ENCODE measurements at regions not wholly inside any gene's neighbourhood (a gene's known extent, or its start where the extent isn't known, plus 50 kb on each side); places are given as distances from the start of the nearest gene placed in this dataset.

DNA sequence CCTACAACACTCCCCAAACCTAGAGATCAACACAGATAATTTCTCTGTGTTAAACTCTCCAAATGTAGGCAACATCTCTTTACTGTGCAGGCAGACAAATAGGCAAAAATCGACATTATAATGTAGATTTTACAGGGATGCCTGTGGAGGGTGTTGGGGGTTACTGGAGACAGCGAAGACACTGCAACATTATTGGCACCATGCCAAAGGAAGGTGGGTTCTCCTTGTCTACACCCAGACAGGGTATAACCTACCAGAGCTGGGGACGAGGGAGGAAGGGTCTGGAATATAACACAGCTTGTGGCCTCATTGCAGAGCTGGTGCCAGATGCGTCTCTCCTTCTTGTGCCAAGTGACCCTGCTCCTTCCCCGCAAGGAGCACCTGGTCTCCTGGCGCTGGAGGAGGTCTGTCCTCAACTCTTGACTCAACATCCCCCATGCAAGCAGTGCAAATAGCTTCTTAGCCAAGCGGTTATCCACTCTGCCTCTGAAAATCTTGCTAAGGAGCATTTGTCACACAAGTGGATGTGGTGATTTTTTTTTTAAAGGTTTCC, 404.0 kb downstream of the PRDM2 start:
- DNase-seq, result no peak

GRCh38 chr1:14106126-14106525, 406.1 kb downstream of the PRDM2 start:
- peak; percentile 29 for DNase-seq

GRCh38 chr1:14106679-14107313, 406.8 kb downstream of the PRDM2 start:
- no peak for DNase-seq

- DNase-seq, result no peak
These were observed 408.6 kb downstream of the PRDM2 start for GRCh38 chr1:14108356-14109275.

DNA sequence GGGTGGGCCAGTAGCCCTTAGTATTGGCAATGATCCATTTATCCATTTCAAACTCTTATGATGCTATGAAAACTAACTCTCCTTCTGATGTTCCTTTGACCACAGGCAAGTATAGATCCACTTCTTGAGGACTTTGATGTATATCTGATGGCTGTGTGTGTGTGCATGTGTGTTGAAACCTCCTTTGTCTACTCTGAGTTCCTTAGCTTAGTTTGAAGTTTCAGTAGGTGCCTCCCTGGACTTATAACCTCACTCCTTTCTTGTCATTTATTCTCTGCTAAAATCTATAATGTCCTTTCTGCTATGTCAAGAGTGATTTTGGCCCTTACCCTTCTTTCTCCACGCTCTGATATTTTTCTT, 409.3 kb downstream of the PRDM2 start:
- no peak for DNase-seq

DNA sequence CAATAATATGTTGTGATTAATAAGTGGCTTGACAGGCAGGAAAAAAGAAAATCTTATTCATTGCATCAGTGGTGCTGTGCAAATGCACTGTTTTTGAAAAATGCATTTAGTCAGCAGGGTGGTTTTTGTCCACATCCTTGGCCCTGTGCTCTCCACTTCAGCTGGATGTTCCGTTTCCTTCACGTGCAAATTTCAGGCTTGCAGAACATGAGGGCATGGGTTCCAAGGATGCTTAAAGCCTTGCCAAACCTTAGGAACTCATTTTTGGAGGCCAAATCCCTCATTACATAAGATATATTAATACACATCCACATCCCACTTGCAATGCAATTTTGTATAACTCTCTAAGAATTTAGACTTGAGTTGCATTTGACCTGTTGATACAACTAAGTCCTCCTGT, 410.1 kb downstream of the PRDM2 start:
- DNase-seq, result no peak

GRCh38 chr1:14111121-14111520, 411.1 kb downstream of the PRDM2 start:
- no peak for DNase-seq

GRCh38 chr1:14112613-14113012, 412.6 kb downstream of the PRDM2 start:
- DNase-seq, result no peak

- no peak for DNase-seq
These were observed 413.3 kb downstream of the PRDM2 start for GRCh38 chr1:14113271-14113670.

DNA sequence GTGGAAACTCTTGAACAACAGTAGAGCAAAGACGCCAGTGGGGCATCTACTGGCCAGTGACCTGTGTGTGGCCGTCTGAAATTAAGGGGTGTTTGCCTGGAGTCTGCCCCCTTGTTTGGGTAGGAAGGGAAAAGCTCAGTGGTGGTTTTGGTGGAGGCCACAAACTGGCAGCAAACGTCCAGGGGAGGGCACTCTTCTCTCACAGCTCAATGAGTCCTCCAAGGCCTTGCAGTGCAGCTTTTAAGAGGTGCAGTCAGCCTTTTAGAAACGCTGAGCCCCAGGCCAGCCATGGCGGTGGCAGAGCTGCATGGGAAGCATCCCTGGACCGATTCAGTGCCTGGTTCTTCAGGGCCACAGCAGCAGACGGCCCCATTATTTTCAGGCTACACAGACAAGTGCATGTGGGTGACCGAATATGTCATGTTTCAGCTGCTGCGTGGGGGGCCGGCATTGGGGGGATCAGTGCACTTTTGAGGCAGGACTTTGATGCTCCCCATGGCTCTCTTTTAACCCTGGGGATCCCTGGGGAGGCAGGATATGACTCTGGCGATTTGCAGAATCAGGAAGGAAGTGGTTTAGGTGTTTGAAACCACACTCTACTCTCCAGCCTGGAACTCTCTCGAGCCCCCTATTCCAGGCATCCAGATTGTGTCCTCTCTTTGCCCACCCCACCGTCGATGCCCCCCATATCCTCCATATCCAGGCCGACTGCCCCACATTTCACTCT, 414.0 kb downstream of the PRDM2 start:
- DNase-seq, result peak; percentile 42

DNA sequence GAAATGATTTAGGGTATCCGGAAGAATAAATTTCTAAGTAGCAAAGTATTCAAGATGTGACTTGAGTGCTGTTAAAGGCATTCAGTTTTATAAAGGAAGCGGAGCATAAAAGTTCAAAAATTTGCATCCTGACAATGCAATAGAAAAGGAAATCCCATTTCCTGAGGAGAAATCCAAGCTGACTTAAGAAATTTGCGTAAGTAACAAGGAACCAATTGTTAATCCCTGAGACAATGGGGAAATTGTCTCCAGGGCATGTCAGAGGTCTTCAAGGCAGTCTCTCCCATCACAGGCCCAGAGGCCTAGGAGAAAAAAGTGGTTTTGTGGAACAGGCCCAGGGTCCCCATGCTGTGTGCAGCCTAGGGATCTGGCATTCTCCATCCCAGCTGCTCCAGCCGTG, 416.0 kb downstream of the PRDM2 start:
- no peak for DNase-seq

DNA sequence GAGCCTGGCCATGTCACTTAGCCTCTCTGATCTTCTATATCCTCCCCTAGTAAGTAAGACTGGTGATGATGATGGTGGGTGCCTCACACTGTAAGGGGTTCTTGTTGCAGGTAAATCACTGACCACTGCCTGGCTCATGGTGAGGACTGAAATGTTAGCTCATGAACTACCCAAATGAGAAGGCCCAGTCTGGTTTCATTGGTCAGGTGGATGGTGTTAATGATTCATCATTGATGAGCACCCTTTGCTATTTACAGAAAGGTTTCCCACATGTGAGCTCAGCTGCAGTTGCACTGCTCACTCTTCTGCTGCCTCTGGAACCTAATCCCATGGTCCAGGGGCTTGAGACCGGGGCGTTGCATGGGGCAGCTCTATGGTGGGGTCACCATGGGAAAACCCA, 417.7 kb downstream of the PRDM2 start:
- no peak for DNase-seq

DNA sequence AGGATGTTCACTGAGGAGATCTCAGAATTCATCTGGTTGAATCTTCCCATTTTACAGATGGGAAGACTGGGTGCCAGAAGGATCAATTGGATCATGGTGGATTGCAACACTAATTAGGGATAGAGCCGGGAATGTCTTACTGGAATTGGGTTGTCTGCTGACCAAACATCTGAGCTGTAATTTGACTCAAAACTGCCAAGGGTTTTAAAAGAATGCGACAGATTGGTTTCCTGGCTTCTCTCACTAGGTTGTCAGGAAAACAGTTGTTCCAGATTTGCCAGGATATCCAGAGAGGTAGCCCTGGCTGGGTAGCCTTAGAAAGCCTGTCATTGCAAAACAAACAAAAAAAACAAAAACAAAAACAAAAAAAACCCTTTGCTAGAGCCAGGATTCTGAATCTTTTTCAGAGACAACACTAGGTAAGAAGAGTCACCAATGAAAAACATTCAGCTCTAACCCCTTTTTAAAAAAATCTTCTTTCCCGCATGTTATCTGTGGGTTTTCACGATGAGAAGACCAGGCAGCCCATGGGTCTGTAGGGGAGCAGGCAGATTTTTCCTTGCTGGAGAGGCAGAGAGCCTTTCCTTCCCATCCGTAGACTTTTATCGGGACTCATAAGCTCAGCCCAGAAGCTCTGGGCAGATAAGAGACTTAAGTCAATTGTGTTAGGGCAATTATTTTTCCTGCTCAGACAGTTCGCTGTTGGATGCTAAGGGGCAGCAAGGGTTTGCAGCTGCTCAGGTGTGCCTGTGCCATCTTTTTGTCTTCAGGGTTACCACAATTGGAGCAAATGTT, 418.9 kb downstream of the PRDM2 start:
- DNase-seq, result no peak

DNA sequence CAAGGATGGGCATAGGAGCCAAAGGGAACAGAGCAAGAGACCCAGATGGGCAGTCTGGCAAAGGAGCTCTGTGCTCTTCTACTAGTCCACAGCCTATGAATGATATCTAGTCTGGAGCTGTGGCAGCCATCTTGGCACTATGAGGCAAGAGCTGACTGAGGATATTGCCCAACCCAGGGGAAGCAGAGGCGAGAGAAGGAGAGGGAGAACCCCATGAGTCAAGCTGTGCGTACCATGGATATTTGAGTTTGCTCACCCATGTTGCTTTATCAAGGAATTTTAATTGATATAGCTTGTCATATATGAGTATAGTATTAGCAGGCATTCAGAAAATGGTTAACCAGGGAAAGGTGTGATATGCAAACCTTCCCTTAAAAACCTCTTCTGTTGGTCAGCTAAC, 420.9 kb downstream of the PRDM2 start:
- no peak for DNase-seq

DNA sequence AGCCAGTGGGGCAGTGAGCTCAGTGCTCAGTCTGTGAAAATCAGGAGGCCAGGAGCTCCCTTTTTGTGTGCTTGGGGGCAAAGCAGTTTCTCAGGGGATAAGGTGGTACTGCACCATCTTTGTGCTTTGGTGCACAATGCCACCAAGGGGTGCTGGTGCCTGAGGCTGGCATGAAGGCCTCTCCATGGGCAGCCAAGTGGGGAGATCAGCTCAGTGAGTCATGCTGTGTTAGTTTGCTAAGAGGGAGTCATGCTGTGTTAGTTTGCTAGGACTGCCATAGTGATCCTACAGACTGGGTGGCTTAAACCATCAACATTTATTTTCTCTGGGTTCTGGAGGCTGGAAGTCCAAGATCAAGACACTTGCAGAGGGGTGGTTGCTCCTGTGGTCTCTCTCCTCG, 428.1 kb downstream of the PRDM2 start:
- DNase-seq, result no peak

GRCh38 chr1:14129009-14129408, 429.0 kb downstream of the PRDM2 start:
- no peak for DNase-seq

DNA sequence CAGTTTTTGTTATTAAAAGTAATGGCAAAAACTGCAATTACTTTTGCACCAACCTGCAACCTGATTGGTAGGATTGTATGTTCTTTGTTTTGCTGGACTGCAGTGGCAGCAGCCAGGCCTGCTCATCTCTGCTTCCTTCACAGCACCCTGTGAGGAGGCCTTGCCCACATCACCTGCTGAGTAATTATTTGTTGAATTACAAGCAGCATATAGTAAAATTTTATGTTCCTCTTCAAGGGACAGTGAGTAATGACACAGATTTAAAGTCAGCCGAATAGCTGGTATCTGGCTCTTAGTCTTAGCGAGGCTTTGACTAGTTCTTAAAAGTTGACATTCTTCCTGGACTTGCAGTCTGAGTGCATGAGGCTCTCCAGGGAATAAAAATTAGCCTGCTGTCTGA, 435.1 kb downstream of the PRDM2 start:
- DNase-seq, result no peak

- DNase-seq, result no peak
These were observed 436.3 kb downstream of the PRDM2 start for GRCh38 chr1:14136152-14136763.

GRCh38 chr1:14136881-14137280, 436.9 kb downstream of the PRDM2 start:
- no peak for DNase-seq

GRCh38 chr1:14137411-14138134, 437.6 kb downstream of the PRDM2 start:
- no peak for DNase-seq

DNA sequence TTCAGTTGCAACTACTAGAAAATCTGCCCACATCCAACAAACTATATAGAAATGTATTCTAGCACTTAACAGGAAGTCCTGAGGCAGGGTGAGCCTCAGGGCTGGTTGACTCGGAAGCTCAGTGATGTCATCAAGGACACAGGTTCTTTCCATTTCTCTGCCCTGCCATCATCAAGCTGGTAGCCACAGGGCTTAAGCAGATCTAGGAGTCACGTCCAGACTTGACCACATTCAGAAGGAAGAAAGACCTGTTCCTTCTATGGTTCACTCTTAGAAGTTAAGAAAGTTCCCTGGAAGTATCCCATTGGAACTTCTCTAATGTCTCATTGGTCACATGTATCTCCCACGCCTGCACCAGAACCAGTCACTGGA, 438.1 kb downstream of the PRDM2 start:
- no peak for DNase-seq

Data from hindlimb muscle (tissue), 1 donor.